ENCODE measurements at regions not wholly inside any gene's neighbourhood (a gene's known extent, or its start where the extent isn't known, plus 50 kb on each side); places are given as distances from the start of the nearest gene placed in this dataset.
A peak's percentile ranks its signal among the peaks of the same experiment; 100 is the strongest.
"Not testable (repeated sequence)": the region's sequence is repeated elsewhere in the genome, so short reads cannot be mapped to it uniquely, and the experiment has no call there.

GRCh38 chr6:49370518-49370917 is 92.5 kb downstream of the MMUT start:
- DNase-seq (ENCODE audit: low read depth), result no peak

- DNase-seq (ENCODE audit: low read depth), result no peak
These were observed 96.5 kb downstream of the MMUT start for GRCh38 chr6:49366539-49366938.

GRCh38 chr6:49348561-49348960 is 114.5 kb downstream of the MMUT start:
- DNase-seq (ENCODE audit: low read depth), result no peak

- DNase-seq (ENCODE audit: low read depth), result no peak
These were observed 120.6 kb downstream of the MMUT start for GRCh38 chr6:49342410-49342809.

- no peak for DNase-seq (ENCODE audit: low read depth)
These were observed 121.2 kb downstream of the MMUT start for GRCh38 chr6:49341869-49342268.

GRCh38 chr6:49339096-49339495 is 124.0 kb downstream of the MMUT start:
- no peak for DNase-seq (ENCODE audit: low read depth)

GRCh38 chr6:49336514-49337131 is 126.4 kb downstream of the MMUT start:
- no peak for DNase-seq (ENCODE audit: low read depth)

GRCh38 chr6:49333345-49334125 is 129.5 kb downstream of the MMUT start:
- no peak for DNase-seq (ENCODE audit: low read depth)

GRCh38 chr6:49332781-49333180 is 130.3 kb downstream of the MMUT start:
- no peak for DNase-seq (ENCODE audit: low read depth)

- no peak for DNase-seq (ENCODE audit: low read depth)
These were observed 133.9 kb downstream of the MMUT start for GRCh38 chr6:49329186-49329585.

GRCh38 chr6:49328051-49328744 is 134.9 kb downstream of the MMUT start:
- peak; percentile 3 for DNase-seq (ENCODE audit: low read depth)

GRCh38 chr6:49327571-49327970 is 135.5 kb downstream of the MMUT start:
- DNase-seq (ENCODE audit: low read depth), result no peak

GRCh38 chr6:49327005-49327404 is 136.0 kb downstream of the MMUT start:
- no peak for DNase-seq (ENCODE audit: low read depth)

GRCh38 chr6:49326347-49326746 is 136.7 kb downstream of the MMUT start:
- DNase-seq (ENCODE audit: low read depth), result peak; percentile 36

- peak; percentile 1 for DNase-seq (ENCODE audit: low read depth)
These were observed 137.2 kb downstream of the MMUT start for GRCh38 chr6:49325891-49326290.

- DNase-seq (ENCODE audit: low read depth), result no peak
These were observed 140.2 kb downstream of the MMUT start for GRCh38 chr6:49322861-49323260.

GRCh38 chr6:49321561-49322072 is 141.4 kb downstream of the MMUT start:
- DNase-seq (ENCODE audit: low read depth), result no peak

GRCh38 chr6:49305010-49305409 is 158.0 kb downstream of the MMUT start:
- no peak for DNase-seq (ENCODE audit: low read depth)

- not testable (repeated sequence) for DNase-seq (ENCODE audit: low read depth)
These were observed 158.7 kb downstream of the MMUT start for GRCh38 chr6:49304393-49304792.

GRCh38 chr6:49300911-49301310 is 162.1 kb downstream of the MMUT start:
- no peak for DNase-seq (ENCODE audit: low read depth)

- no peak for DNase-seq (ENCODE audit: low read depth)
These were observed 162.6 kb downstream of the MMUT start for GRCh38 chr6:49300443-49300842.

GRCh38 chr6:49299279-49299678 is 163.8 kb downstream of the MMUT start:
- no peak for DNase-seq (ENCODE audit: low read depth)

GRCh38 chr6:49284180-49284579 is 178.9 kb downstream of the MMUT start:
- DNase-seq (ENCODE audit: low read depth), result no peak

Measured in GM04503 (cell line).